Nephron (organoid): ENCODE measurements at regions not wholly inside any gene's neighbourhood (a gene's known extent, or its start where the extent isn't known, plus 50 kb on each side); places are given as distances from the start of the nearest gene placed in this dataset.
A peak's percentile ranks its signal among the peaks of the same experiment; 100 is the strongest.

Source experiments
- H3K27ac Mint-ChIP-seq, 3 experiments: 2 replicates each; pipeline ENCODE4 v1.8.0; 2020; ENCODE audit warnings: mixed read lengths in 3 of 3, mild to moderate bottlenecking in 2 of 3, moderate library complexity in 1 of 3
- H3K27me3 Mint-ChIP-seq: 2 replicates; pipeline ENCODE4 v1.8.0; 2021; ENCODE audit warnings: low read depth, mild to moderate bottlenecking, moderate library complexity, mixed read lengths
- H3K36me3 Mint-ChIP-seq: 2 replicates; pipeline ENCODE4 v1.8.0; 2020; ENCODE audit warnings: low read depth, mixed read lengths
- H3K4me1 Mint-ChIP-seq: 2 replicates; pipeline ENCODE4 v1.8.0; 2020; ENCODE audit warnings: mixed read lengths
- H3K4me3 Mint-ChIP-seq, 3 experiments: 2 replicates each; pipeline ENCODE4 v1.8.0; 2020; ENCODE audit warnings: mild to moderate bottlenecking in 3 of 3, mixed read lengths in 3 of 3, moderate library complexity in 2 of 3
- H3K9me3 Mint-ChIP-seq: 2 replicates; pipeline ENCODE4 v1.8.0; 2020; ENCODE audit warnings: mixed read lengths
- TF ChIP-seq, protein P1 (sequence below), 3 experiments: fragments of 200-600 bp; sonication (generic); IDR thresholded peaks; one replicate each; pipeline ENCODE4 v1.5.0; 2021; ENCODE audit warnings: antibody characterized with exemption in 3 of 3; ENCODE audit not compliant: unreplicated experiment in 3 of 3

DNA sequence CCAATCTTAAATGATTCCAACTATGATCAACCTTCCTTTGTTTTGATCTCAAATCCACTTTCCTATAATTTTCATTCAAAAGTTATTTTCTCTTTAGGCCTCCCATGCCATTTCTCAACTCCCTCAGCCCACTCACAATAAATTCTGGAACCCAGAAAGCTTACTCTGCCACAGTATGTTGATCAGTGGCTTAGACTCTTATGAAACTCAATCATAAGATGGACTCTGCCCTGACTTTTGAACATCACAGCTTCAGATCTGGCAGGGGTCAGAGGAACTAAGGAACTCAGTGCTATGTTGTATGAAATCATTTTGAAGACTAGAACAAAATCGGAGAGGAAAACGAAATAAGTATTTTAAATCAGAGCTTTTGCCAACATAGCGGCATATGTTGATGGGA, 59.8 kb upstream of the LGALSL start:
- TF ChIP-seq, protein P1, sequence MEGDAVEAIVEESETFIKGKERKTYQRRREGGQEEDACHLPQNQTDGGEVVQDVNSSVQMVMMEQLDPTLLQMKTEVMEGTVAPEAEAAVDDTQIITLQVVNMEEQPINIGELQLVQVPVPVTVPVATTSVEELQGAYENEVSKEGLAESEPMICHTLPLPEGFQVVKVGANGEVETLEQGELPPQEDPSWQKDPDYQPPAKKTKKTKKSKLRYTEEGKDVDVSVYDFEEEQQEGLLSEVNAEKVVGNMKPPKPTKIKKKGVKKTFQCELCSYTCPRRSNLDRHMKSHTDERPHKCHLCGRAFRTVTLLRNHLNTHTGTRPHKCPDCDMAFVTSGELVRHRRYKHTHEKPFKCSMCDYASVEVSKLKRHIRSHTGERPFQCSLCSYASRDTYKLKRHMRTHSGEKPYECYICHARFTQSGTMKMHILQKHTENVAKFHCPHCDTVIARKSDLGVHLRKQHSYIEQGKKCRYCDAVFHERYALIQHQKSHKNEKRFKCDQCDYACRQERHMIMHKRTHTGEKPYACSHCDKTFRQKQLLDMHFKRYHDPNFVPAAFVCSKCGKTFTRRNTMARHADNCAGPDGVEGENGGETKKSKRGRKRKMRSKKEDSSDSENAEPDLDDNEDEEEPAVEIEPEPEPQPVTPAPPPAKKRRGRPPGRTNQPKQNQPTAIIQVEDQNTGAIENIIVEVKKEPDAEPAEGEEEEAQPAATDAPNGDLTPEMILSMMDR (IDR thresholded peaks at IDR 0.05; ENCODE audit: unreplicated experiment in 3 of 3), result no peak
- H3K36me3 Mint-ChIP-seq, result peaks cover 10% of the 10 kb centered on the region
- no peaks in the 10 kb centered on the region for H3K27me3 Mint-ChIP-seq
- no peak overlapping the region for H3K4me3 Mint-ChIP-seq
- H3K9me3 Mint-ChIP-seq, result peaks cover 17% of the 10 kb centered on the region
- H3K27ac Mint-ChIP-seq, result no peak overlapping the region
- H3K4me1 Mint-ChIP-seq, result no peaks in the 10 kb centered on the region

DNA sequence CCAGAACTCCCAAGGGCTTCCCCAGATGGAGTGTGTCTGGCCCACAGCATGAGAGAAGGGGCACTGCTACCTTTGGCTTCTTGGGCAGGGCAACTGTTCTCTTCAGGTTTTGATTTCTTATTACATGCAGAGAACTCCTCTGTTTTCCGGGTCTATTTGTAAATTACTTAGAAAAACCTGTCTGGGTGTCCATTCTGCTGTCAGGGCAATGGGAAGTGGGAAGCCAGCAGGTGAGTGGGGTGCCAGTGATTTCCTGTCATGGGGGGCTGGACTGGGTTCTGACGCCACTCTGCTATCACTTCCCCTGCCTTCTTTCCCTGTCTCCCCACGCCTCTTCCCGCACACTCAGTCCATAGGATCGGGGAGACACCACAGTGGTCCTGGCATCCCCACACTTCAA, 58.0 kb upstream of the LGALSL start:
- Mint-ChIP-seq H3K4me1 (peaks cover 12% of the 10 kb centered on the region), H3K9me3 (peaks cover 10% of the 10 kb centered on the region), H3K27ac (no peak overlapping the region), H3K4me3 (no peak overlapping the region), H3K27me3 (peaks cover 3% of the 10 kb centered on the region), H3K36me3 (peaks cover 6% of the 10 kb centered on the region)
- TF ChIP-seq, protein P1 (IDR thresholded peaks at IDR 0.05; ENCODE audit: unreplicated experiment in 3 of 3), result no peak

DNA sequence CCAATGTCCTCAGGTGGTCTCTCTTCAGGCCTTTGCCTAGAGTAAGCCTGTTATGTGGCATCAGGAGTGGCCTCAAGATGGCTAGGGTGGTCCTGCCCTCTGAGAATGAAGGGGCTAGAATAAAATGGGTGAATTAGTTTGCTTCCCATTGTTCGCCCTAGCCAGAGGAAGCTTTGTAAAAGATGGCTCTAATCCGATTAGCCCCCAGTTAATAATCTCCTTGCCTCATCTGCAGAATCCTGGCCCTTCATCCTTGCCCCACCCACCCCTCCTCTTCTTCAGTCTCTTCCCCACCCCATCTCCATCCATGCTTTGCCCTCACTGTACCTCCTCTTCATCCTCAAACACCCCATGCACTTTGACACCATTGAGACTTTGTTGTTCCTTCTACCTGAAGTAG, 57.4 kb upstream of the LGALSL start:
- H3K36me3 Mint-ChIP-seq, result peaks cover 2% of the 10 kb centered on the region
- H3K27ac Mint-ChIP-seq, result no peak overlapping the region
- H3K9me3 Mint-ChIP-seq, result peaks cover 6% of the 10 kb centered on the region
- no peak overlapping the region for H3K4me3 Mint-ChIP-seq
- TF ChIP-seq, protein P1 (IDR thresholded peaks at IDR 0.05; ENCODE audit: unreplicated experiment in 3 of 3), result no peak
- H3K27me3 Mint-ChIP-seq, result peaks cover 3% of the 10 kb centered on the region
- peaks cover 17% of the 10 kb centered on the region for H3K4me1 Mint-ChIP-seq

DNA sequence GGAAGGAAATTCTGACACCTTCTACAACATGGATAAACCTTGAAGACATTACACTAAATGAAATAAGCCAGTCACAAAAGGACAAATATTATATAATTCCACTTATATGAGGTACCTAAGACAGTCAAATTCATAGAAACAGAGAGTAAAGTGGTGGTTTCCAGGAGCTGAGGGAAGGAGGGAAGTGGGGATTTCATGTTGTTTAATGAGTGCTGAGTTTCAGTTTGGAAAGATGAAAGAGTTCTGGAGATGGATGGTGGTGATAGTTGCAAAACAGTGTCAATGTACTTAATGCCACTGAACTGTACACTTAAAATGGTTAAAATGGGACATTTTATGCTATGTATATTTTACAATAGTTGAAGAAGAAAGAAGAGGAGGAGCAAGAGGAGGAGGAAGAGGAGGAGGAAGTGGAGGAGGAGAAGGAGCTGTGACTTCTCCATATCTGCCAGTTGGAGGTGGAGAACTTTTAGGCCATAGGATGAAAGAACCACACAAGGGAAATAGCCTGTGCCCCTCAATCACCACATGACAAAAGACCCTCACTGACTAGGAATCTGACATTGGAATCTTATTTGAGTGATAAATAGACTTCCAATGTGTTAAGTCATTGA, 55.3 kb upstream of the LGALSL start:
- Mint-ChIP-seq H3K27ac (peak overlapping the region in 1 of 3 experiments; percentile 45), H3K9me3 (no peaks in the 10 kb centered on the region), H3K4me3 (no peak overlapping the region), H3K36me3 (no peaks in the 10 kb centered on the region), H3K4me1 (peaks cover 36% of the 10 kb centered on the region), H3K27me3 (peaks cover 3% of the 10 kb centered on the region)
- TF ChIP-seq, protein P1 (IDR thresholded peaks at IDR 0.05; ENCODE audit: unreplicated experiment in 3 of 3), result no peak

DNA sequence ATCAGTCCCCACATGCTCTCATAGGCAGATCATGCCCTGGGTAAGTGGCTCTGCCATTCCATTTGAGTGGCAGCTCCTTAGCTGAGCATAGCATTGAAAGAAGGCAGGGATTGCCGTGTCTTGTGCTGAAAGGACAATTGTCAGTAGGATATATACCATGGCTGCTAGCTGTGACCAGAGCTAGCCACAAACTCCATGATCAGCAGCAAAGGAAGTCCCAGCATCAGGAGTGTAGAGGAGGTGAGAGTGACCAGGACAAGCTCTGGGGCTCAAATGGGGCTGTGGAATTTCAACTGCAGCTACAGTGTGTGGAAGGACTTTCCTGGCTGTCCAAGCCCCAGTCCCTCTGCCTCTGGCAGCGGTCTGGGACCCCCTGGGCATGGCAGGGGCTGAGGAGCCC, 54.4 kb upstream of the LGALSL start:
- Mint-ChIP-seq H3K4me3 (no peak overlapping the region), H3K27me3 (peaks cover 3% of the 10 kb centered on the region), H3K27ac (peak overlapping the region in 1 of 3 experiments; percentile 8), H3K9me3 (no peaks in the 10 kb centered on the region), H3K36me3 (no peaks in the 10 kb centered on the region), H3K4me1 (peaks cover 45% of the 10 kb centered on the region)
- TF ChIP-seq, protein P1 (IDR thresholded peaks at IDR 0.05; ENCODE audit: unreplicated experiment in 3 of 3), result no peak

DNA sequence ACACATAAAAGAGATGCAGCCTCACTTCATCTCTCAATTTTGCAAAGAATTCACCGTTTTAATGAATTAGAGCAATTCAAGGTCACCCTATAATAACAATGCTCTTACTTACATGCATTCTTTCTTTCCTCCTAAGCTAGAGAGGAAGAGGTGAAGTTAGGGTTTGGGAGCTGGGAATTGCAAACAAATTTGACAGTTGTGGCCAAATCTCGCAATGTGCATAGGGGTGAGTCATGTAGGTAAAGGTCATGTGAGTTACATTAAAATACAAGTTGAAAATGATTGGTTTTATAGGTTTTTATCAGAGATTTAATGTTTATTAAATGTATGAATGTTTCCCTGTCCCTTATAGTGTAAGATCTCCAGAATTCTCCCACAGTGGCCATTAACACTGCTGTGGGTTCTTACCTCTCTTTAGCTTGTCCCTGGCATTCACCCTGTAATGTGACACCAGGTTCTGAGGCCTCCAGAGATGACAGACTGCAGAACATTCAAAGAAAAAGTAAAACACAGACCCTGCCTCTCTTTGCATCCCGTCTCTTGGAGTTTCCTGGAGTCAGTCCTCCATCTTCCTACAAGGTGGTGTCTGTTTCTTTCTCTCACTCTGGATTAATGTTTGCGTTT, 53.7 kb upstream of the LGALSL start:
- H3K27me3 Mint-ChIP-seq, result peaks cover 3% of the 10 kb centered on the region

More for the DNA sequence above, 53.7 kb upstream of the LGALSL start:
- Mint-ChIP-seq H3K27ac (peak overlapping the region; percentile 36 to 89 (median 41)), H3K36me3 (no peaks in the 10 kb centered on the region), H3K4me1 (peaks cover 52% of the 10 kb centered on the region), H3K4me3 (no peak overlapping the region), H3K9me3 (no peaks in the 10 kb centered on the region)
- TF ChIP-seq, protein P1 (IDR thresholded peaks at IDR 0.05; ENCODE audit: unreplicated experiment in 3 of 3), result no peak
